ENCODE measurements at regions not wholly inside any gene's neighbourhood (a gene's known extent, or its start where the extent isn't known, plus 50 kb on each side); places are given as distances from the start of the nearest gene placed in this dataset.

DNA sequence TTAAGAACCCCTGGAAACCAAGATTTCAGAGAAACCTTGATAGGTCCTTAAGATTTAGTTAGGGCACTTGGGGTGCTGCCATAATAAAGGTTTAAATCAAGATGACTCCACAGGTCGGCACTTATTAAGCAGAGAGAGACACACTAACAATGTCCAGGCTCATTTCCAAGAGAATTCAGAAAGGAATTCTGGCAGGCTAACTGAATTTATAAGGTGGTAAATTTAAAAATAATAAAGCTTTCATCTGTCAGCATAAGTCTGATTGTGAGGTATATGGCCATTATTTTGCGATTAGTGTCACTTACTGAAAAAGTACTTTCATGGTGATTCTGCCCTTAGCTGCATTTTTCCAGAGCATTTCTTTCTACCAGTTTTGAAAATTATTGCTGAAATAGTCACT lies 472.7 kb downstream of the ARAP2 start:
- Histone ChIP-seq H3K36me3 (ENCODE audit: control insufficient read depth in 1 of 2, insufficient read depth in 2 of 2, low read length in 2 of 2) (no peaks in the 10 kb centered on the region), H3K27me3 (ENCODE audit: low read depth, low read length) (no peaks in the 10 kb centered on the region), H3K4me3 (ENCODE audit: low read depth in 1 of 2, low read length in 2 of 2) (no peak overlapping the region), H3K27ac (ENCODE audit: low read length) (no peak overlapping the region), H3K4me1 (ENCODE audit: control insufficient read depth in 1 of 2, insufficient read depth in 2 of 2, low read length in 2 of 2) (no peaks in the 10 kb centered on the region), H3K9me3 (ENCODE audit: control insufficient read depth in 1 of 2, low read length in 2 of 2) (no peaks in the 10 kb centered on the region)

DNA sequence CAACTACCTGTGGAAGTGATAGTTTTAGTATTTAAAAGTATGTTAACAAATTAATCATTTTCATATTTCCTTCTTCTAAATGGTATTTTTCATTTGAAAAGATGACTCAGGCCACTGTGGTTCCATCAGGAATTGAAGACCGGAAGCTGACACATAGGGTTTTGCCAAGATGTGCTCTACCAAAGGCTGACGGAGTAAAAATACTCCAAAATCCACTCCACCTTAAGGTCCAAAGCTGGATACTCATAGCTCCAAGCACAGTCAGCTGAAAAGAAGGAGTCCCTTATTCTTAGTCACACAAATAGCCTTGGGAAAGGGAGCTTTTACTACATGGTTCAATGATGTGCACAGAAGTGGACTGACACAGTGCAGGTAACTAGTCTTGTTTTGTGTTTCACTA lies 472.0 kb downstream of the ARAP2 start:
- no peaks in the 10 kb centered on the region for H3K27me3 ChIP-seq (ENCODE audit: low read depth, low read length)
- H3K4me3 ChIP-seq (ENCODE audit: low read depth in 1 of 2, low read length in 2 of 2), result no peak overlapping the region
- no peaks in the 10 kb centered on the region for H3K4me1 ChIP-seq (ENCODE audit: control insufficient read depth in 1 of 2, insufficient read depth in 2 of 2, low read length in 2 of 2)
- H3K9me3 ChIP-seq (ENCODE audit: control insufficient read depth in 1 of 2, low read length in 2 of 2), result no peaks in the 10 kb centered on the region
- H3K36me3 ChIP-seq (ENCODE audit: control insufficient read depth in 1 of 2, insufficient read depth in 2 of 2, low read length in 2 of 2), result no peaks in the 10 kb centered on the region
- H3K27ac ChIP-seq (ENCODE audit: low read length), result no peak overlapping the region

DNA sequence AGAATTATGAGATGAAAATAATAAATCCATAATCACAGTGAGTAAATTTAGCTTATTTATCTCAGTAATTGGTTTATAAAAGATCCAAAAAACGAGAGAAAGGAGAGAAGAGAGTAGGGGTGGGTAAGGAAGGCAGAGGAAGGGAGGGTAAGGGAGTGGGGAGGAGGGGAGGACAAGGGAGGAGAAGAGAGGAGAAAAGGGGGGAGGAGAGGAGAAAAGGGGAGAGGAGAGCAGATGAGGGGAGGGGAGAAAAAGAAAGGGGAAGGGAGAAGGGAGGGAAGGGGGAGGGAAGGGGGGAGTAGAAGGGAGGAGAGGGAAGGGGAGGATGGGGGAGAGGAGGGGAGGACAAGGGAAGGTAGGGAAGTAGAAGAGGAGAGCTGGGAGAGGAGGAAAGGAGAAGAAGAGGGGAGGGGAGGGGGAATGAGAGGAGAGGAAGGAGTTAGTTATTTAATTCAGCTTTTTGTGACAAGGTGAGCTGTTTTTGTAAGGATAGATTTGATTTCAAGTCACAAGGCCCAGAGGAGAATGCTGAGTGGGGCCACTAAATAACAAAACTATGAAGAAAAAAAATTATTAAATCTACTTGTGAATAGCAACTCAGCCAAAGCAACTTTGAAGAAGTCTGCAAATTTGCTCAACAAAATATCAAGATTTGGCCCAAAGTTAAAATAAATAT lies 454.3 kb downstream of the ARAP2 start:
- no peaks in the 10 kb centered on the region for H3K36me3 ChIP-seq (ENCODE audit: control insufficient read depth in 1 of 2, insufficient read depth in 2 of 2, low read length in 2 of 2)
- no peaks in the 10 kb centered on the region for H3K9me3 ChIP-seq (ENCODE audit: control insufficient read depth in 1 of 2, low read length in 2 of 2)
- H3K27me3 ChIP-seq (ENCODE audit: low read depth, low read length), result no peaks in the 10 kb centered on the region
- H3K4me1 ChIP-seq (ENCODE audit: control insufficient read depth in 1 of 2, insufficient read depth in 2 of 2, low read length in 2 of 2), result no peaks in the 10 kb centered on the region
- H3K27ac ChIP-seq (ENCODE audit: low read length), result no peak overlapping the region
- no peak overlapping the region for H3K4me3 ChIP-seq (ENCODE audit: low read depth in 1 of 2, low read length in 2 of 2)

DNA sequence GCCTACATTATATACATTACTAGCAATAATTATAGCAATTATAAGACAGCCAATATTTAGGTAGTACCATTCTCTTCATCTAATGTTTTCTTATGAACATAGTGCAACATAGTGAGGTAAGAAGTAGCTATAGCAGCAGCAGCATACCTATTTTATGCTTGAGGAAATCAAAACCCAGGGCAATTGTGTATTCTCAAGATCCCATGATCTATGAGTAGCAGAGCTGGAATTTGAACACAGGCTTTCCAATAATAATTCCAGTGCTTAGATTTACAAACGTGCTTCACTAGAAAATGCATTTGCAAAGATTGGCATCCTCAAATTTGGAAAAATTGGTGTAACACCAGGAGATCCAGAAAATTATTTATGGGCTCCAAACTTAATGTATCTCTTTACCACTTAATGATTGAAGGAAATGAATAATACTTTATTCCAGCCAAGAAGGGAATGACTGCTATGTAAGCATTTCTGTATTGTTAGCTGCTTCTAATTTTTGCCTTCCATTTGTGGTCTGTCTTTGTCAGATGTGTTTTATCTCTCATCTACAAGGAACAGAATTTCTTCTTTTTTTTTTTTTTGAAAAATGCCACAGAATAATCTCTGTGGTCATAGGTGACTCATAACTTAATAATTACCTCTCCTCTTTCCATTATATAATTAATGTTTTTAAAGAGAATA lies 451.1 kb downstream of the ARAP2 start:
- Histone ChIP-seq H3K27ac (ENCODE audit: low read length) (no peak overlapping the region), H3K4me1 (ENCODE audit: control insufficient read depth in 1 of 2, insufficient read depth in 2 of 2, low read length in 2 of 2) (no peaks in the 10 kb centered on the region), H3K36me3 (ENCODE audit: control insufficient read depth in 1 of 2, insufficient read depth in 2 of 2, low read length in 2 of 2) (no peaks in the 10 kb centered on the region), H3K4me3 (ENCODE audit: low read depth in 1 of 2, low read length in 2 of 2) (no peak overlapping the region), H3K27me3 (ENCODE audit: low read depth, low read length) (no peaks in the 10 kb centered on the region), H3K9me3 (ENCODE audit: control insufficient read depth in 1 of 2, low read length in 2 of 2) (peaks cover 0 to 7% of the 10 kb centered on the region in 2 donors)

DNA sequence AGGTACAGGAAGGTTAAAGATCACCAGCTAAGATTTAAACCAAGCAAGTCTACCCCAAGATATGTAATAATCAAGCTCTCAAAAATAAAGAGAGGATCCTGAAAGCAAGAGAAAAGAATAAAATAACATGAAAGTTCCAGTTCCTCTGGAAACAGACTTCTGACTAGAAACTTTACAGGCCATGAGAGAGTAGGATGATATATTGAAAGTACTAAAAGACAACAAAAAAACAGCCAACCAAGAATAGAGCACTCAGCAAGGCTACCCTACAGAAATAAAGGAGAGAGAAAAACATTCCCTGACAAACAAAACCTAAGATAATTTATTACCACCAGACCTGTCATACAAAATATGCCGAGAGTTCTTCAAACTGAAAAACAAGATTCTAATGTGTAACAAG lies 450.5 kb downstream of the ARAP2 start:
- Histone ChIP-seq H3K9me3 (ENCODE audit: control insufficient read depth in 1 of 2, low read length in 2 of 2) (peaks cover 0 to 7% of the 10 kb centered on the region in 2 donors), H3K36me3 (ENCODE audit: control insufficient read depth in 1 of 2, insufficient read depth in 2 of 2, low read length in 2 of 2) (no peaks in the 10 kb centered on the region), H3K4me3 (ENCODE audit: low read depth in 1 of 2, low read length in 2 of 2) (no peak overlapping the region), H3K4me1 (ENCODE audit: control insufficient read depth in 1 of 2, insufficient read depth in 2 of 2, low read length in 2 of 2) (no peaks in the 10 kb centered on the region), H3K27ac (ENCODE audit: low read length) (no peak overlapping the region), H3K27me3 (ENCODE audit: low read depth, low read length) (no peaks in the 10 kb centered on the region)

DNA sequence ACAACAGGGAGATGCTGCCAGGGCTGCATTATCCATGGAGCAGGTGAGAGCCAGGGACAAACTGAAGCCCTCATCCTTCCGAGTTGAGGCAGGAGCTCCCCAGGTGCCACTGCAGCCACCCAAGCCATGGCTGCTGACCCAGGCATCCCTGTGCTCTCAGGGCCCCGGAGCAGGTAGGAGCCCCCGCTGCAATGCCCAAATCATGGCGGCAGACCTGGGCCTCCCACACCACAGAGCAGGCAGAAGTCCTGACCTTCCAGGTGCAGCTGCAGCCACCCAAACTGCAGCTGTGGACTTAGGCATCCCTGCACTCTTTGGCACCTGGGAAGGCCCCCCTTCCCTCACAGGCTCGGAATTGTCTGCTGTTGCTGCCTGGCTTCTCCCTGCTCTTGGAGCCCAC lies 443.6 kb downstream of the ARAP2 start:
- Histone ChIP-seq H3K27me3 (ENCODE audit: low read depth, low read length) (no peaks in the 10 kb centered on the region), H3K4me3 (ENCODE audit: low read depth in 1 of 2, low read length in 2 of 2) (no peak overlapping the region), H3K36me3 (ENCODE audit: control insufficient read depth in 1 of 2, insufficient read depth in 2 of 2, low read length in 2 of 2) (no peaks in the 10 kb centered on the region), H3K27ac (ENCODE audit: low read length) (no peak overlapping the region), H3K9me3 (ENCODE audit: control insufficient read depth in 1 of 2, low read length in 2 of 2) (peaks cover 0 to 7% of the 10 kb centered on the region in 2 donors), H3K4me1 (ENCODE audit: control insufficient read depth in 1 of 2, insufficient read depth in 2 of 2, low read length in 2 of 2) (no peaks in the 10 kb centered on the region)

DNA sequence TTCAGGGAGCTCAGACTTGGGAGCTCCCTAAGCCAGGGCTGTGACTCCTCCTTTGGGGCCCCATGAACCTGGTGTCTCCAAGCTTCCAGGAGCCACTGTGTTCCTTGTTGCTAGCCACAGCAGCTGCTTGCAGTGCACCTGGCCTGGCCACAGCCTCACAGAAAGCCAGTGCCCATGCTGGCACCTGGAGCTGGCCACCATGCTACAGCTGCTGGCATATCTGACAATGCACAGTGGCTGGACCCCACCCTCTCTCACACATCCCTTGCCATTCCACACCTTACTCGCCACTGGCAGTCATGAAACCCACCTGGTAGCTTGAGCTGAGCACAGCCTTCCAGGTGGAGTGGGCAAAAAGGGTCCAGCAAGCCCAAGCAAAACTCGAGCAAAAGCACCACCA lies 441.7 kb downstream of the ARAP2 start:
- Histone ChIP-seq H3K9me3 (ENCODE audit: control insufficient read depth in 1 of 2, low read length in 2 of 2) (no peaks in the 10 kb centered on the region), H3K4me1 (ENCODE audit: control insufficient read depth in 1 of 2, insufficient read depth in 2 of 2, low read length in 2 of 2) (no peaks in the 10 kb centered on the region), H3K4me3 (ENCODE audit: low read depth in 1 of 2, low read length in 2 of 2) (no peak overlapping the region), H3K27me3 (ENCODE audit: low read depth, low read length) (no peaks in the 10 kb centered on the region), H3K27ac (ENCODE audit: low read length) (no peak overlapping the region), H3K36me3 (ENCODE audit: control insufficient read depth in 1 of 2, insufficient read depth in 2 of 2, low read length in 2 of 2) (no peaks in the 10 kb centered on the region)

DNA sequence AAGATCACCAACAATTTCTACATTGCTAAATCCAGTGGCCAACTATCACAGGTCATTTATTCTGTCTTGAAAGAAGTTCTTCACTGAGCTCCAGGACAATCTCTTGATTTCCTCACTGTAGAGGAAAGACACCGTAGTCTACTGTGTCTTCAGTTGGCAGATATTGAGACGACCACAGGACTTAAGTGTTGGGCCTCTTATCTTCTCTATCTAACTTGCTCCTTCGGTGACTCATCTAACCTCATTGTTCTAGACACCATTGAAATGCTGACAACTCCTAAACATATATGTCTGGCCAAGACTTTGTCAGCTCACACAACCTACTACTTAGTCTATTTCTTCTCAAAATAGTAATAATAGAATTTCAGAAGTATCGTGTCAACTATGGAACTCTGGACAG lies 425.8 kb downstream of the ARAP2 start:
- Histone ChIP-seq H3K9me3 (ENCODE audit: control insufficient read depth in 1 of 2, low read length in 2 of 2) (no peaks in the 10 kb centered on the region), H3K36me3 (ENCODE audit: control insufficient read depth in 1 of 2, insufficient read depth in 2 of 2, low read length in 2 of 2) (no peaks in the 10 kb centered on the region), H3K27ac (ENCODE audit: low read length) (no peak overlapping the region), H3K27me3 (ENCODE audit: low read depth, low read length) (no peaks in the 10 kb centered on the region), H3K4me3 (ENCODE audit: low read depth in 1 of 2, low read length in 2 of 2) (no peak overlapping the region), H3K4me1 (ENCODE audit: control insufficient read depth in 1 of 2, insufficient read depth in 2 of 2, low read length in 2 of 2) (no peaks in the 10 kb centered on the region)

DNA sequence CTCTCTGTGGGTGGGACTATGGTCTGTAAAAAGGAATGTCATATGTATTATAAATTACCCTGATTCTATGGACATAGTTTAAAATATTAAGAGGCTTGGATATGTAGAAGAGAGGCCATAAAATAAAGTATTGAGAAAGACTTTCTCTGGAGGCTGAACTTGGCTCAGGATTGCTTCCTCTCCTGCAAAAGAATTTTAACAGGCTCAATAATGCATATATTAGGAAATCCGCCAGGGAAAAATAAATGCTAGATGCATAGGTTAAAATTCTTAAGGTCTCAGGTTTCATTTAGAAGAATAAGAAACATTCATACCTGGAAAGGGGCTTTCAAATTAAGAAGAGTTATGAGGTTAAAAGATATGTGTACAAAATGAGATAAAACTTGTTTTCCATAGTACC lies 424.3 kb downstream of the ARAP2 start:
- H3K4me1 ChIP-seq (ENCODE audit: control insufficient read depth in 1 of 2, insufficient read depth in 2 of 2, low read length in 2 of 2), result no peaks in the 10 kb centered on the region
- H3K27me3 ChIP-seq (ENCODE audit: low read depth, low read length), result no peaks in the 10 kb centered on the region
- H3K36me3 ChIP-seq (ENCODE audit: control insufficient read depth in 1 of 2, insufficient read depth in 2 of 2, low read length in 2 of 2), result no peaks in the 10 kb centered on the region
- H3K27ac ChIP-seq (ENCODE audit: low read length), result no peak overlapping the region
- H3K9me3 ChIP-seq (ENCODE audit: control insufficient read depth in 1 of 2, low read length in 2 of 2), result no peaks in the 10 kb centered on the region
- H3K4me3 ChIP-seq (ENCODE audit: low read depth in 1 of 2, low read length in 2 of 2), result no peak overlapping the region

DNA sequence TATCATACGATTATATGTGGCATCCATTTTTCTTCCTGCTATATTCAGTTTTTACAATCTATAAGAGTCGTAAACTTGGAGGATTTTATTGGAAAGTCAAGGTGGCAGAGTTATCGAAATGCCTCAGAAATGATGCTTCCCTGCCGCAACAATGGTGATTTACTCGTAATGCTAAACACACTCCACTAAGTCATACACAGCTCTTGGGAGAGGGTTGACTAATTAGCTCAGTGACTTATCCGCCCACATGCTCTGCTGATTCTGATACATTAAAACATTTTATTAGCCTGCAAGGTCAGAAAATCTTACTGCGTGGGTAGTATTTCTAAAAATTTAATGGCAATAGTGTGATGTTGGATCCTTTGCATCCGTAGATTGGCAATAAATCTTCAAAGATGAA lies 420.1 kb downstream of the ARAP2 start:
- H3K9me3 ChIP-seq (ENCODE audit: control insufficient read depth in 1 of 2, low read length in 2 of 2), result no peaks in the 10 kb centered on the region
- H3K4me3 ChIP-seq (ENCODE audit: low read depth in 1 of 2, low read length in 2 of 2), result no peak overlapping the region
- no peaks in the 10 kb centered on the region for H3K4me1 ChIP-seq (ENCODE audit: control insufficient read depth in 1 of 2, insufficient read depth in 2 of 2, low read length in 2 of 2)
- no peak overlapping the region for H3K27ac ChIP-seq (ENCODE audit: low read length)
- H3K27me3 ChIP-seq (ENCODE audit: low read depth, low read length), result no peaks in the 10 kb centered on the region
- H3K36me3 ChIP-seq (ENCODE audit: control insufficient read depth in 1 of 2, insufficient read depth in 2 of 2, low read length in 2 of 2), result no peaks in the 10 kb centered on the region

DNA sequence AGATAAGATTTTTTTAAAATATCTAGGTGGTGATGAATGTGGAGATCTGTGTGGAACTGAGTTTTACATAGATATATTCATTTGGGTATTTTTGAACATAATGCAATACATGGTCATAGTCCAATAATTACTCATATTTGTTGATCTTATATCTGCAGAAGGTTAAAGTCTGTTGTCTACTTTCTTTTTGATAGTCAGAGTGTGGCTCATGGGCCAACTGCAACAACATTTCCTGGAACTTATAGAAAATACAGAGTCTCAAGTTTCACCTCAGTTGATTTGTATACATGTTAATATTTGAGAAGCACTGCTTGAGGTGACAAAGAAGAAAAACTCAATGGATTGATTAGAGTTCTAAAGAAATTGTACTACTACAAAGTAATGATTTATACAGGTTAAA lies 408.4 kb downstream of the ARAP2 start:
- no peaks in the 10 kb centered on the region for H3K4me1 ChIP-seq (ENCODE audit: control insufficient read depth in 1 of 2, insufficient read depth in 2 of 2, low read length in 2 of 2)
- no peaks in the 10 kb centered on the region for H3K9me3 ChIP-seq (ENCODE audit: control insufficient read depth in 1 of 2, low read length in 2 of 2)
- H3K36me3 ChIP-seq (ENCODE audit: control insufficient read depth in 1 of 2, insufficient read depth in 2 of 2, low read length in 2 of 2), result no peaks in the 10 kb centered on the region
- no peak overlapping the region for H3K27ac ChIP-seq (ENCODE audit: low read length)
- no peak overlapping the region for H3K4me3 ChIP-seq (ENCODE audit: low read depth in 1 of 2, low read length in 2 of 2)
- H3K27me3 ChIP-seq (ENCODE audit: low read depth, low read length), result no peaks in the 10 kb centered on the region

DNA sequence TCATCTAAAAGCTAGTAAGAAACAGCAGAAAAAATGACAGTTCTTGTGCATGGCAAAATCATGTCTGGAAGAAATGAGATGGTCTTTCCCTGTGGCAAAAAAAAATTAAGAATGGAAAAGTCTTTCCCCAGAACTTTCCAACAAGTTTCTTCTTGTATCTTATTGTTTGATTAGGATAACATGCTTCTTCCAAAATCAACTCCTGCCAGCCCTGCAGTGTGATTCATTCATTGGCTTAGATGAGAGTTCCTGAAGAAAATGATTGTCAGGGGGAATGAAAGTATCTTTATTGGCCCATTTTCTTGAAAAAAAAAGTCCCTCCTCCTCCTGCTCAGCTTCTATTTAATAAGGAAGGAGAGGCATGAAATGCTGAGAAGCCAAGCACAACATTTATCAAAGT lies 407.7 kb downstream of the ARAP2 start:
- H3K4me3 ChIP-seq (ENCODE audit: low read depth in 1 of 2, low read length in 2 of 2), result no peak overlapping the region
- no peaks in the 10 kb centered on the region for H3K4me1 ChIP-seq (ENCODE audit: control insufficient read depth in 1 of 2, insufficient read depth in 2 of 2, low read length in 2 of 2)
- no peaks in the 10 kb centered on the region for H3K9me3 ChIP-seq (ENCODE audit: control insufficient read depth in 1 of 2, low read length in 2 of 2)
- no peaks in the 10 kb centered on the region for H3K36me3 ChIP-seq (ENCODE audit: control insufficient read depth in 1 of 2, insufficient read depth in 2 of 2, low read length in 2 of 2)
- H3K27me3 ChIP-seq (ENCODE audit: low read depth, low read length), result no peaks in the 10 kb centered on the region
- no peak overlapping the region for H3K27ac ChIP-seq (ENCODE audit: low read length)
